H4 (cell line): ENCODE measurements at regions not wholly inside any gene's neighbourhood (a gene's known extent, or its start where the extent isn't known, plus 50 kb on each side); places are given as distances from the start of the nearest gene placed in this dataset.

Source experiments
- DNase-seq: peaks from one replicate; pipeline ENCODE4 v3.0.0-alpha.2; 2015; ENCODE audit warnings: low spot score

GRCh38 chr15:91472316-91472756, 372.3 kb downstream of the SV2B start:
- DNase-seq, result peak; percentile 45

DNA sequence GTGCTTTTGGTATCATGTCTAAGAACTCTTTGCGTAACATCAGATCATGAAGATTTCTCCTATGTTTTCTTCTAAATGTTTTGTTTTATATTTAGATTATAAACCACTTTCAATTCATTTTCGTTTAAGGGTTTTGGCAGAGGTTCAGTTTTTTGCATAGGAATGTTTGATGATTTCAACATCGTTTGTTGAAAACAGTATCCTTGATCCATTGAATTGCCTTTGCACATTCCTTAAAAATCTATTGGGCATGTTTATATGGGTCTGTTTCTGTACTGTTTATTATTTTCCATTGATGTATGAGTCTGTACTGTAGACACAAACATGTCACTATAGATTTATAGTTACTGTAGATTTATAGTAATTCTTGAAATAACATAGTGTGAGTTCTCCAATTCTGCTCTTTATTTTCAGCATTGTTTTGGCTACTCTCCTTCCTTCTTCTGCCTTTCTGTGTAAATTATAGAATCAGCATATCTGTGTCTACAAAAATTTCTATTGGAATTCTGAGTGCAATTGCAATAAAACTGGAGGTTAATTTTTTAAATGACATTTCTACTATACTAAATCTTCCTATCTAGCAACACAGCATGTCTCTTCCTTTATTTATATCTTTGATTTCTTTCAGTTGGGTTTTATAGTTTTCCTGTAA, 374.0 kb downstream of the SV2B start:
- DNase-seq, result no peak

DNA sequence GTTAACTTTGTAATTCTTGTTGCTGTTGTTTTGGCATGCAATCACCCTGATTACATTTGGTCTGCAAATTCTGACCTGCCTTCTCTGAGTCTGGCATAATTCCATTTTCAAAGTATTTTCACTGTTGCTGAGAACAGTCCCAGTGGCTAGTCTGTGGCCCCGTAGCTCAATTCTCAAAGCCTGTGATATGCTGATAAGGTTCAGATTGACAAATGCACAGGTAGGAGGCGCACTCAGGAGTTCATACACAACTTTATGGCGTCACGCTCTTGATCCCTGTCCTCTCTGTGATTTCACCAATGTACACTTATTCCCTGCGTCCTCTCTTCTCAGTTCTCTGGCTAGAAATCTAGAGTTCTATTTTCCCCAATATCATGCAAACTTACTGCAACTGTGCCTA, 376.6 kb upstream of the SLCO3A1 start:
- no peak for DNase-seq

GRCh38 chr15:91478717-91479191, 374.8 kb upstream of the SLCO3A1 start:
- DNase-seq, result no peak

DNA sequence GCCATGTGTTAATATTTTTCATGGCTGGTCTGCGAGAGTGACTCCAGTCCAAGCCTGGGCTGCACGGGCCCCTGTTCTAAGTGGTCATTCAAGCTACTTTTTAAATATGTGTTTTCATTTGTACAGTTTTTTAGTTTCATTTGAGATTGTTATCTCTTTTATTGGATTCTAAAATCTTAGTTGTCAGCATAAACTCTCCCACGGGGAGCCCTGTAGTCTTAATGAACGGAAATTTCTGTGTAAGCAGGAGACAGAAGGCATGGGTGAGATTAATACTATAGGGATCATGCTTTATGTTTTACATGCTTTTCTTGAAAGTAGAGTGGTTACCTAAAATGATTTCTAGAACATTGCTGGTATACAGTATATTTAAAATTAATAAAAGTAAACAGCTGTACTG, 373.1 kb upstream of the SLCO3A1 start:
- no peak for DNase-seq

DNA sequence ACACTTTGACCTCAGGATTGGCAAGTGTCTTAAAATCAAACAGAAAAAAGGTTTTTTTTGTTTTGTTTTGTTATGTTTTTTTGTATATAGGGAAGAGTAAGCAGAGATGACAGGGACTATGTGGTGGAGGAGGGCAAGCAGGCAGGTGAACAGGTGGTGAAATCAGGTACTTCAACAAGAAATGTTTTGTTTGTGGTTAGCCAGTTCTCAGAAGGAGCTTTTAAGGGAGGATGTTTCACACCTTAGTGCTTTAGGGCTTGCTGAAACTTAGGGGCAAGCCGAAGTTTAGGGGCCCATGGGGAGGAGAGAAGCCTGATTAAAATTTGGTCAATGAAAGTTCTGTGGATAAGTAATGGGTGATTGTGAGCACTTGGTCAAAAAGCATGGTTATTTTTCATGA, 370.7 kb upstream of the SLCO3A1 start:
- no peak for DNase-seq

- DNase-seq, result no peak
Observed at GRCh38 chr15:91484141-91484540, 369.4 kb upstream of the SLCO3A1 start.

GRCh38 chr15:91488452-91488851, 365.1 kb upstream of the SLCO3A1 start:
- no peak for DNase-seq

DNA sequence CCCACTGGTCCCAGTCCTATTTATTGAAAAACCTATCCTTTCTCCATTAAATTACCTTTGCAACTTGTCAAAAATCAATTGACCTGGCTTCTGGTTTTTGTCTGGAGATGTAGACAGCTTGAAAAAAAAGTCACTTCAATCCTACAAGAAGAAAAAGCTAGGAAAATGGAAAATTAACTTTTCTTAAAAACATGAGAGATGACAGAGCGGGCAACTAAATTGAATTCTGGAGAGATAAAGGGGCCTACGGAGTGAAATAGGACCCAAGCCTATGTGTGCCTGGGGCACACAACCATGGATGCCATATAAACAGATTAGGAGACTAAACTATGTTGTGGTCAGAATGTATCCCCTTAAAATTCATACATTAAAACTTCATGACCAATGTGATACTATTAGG, 363.3 kb upstream of the SLCO3A1 start:
- DNase-seq, result no peak

DNA sequence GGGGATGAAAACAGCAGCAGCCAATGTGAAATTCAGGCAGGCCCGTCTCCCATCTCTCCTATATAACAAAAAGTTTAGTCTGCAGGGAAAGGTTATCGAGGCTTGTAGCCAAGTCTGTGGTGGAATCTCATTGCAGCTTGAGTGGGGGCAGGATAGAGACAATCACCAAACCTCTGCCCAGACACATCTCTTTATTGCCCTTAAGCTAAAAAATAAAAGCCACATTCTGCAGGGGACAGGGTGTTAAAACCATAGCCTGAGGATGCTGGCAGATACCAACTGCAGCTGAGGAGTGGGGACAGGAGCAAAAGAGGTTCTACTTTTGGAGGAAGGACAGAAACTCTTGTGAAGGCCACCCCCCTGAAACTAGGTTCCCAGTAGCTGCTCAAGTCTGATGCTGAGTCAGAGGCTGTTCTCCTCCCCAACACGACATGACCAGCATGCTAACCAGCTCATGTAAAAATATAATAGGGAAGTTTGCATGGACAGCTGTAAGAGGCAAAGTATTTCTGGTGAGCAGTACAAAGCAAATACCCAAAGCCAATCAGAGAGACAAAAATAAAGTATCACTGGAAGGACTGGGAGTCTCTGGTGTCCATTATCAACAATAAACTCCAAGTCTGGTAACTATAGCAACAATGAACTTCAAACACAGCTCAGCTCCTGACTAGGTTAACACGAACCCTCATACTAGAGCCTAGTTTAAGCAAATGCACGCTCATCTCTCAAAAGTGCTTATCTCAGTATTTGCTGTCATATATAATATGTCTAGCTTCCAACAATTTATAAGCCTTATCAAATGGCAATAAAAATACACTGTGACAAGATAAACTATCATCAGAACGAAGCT, 362.2 kb upstream of the SLCO3A1 start:
- DNase-seq, result peak; percentile 44

GRCh38 chr15:91496754-91497691, 356.5 kb upstream of the SLCO3A1 start:
- no peak for DNase-seq

- DNase-seq, result no peak
Observed at GRCh38 chr15:91498046-91498748, 355.3 kb upstream of the SLCO3A1 start.

DNA sequence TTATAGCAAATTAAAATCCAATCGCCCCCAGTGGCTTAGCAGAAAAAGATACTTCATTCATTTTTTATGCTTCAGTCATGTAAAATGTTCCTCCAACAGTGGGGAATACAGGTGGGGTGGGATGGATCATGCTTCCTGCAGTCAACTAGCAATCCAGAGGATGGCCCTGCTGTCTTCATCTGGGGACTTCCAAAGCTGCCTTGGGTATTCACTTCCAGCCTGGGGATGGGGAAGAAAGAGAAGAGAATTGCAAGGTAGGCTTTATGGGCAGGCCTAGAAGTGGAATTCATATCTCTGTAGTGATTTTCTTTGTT, 354.8 kb upstream of the SLCO3A1 start:
- no peak for DNase-seq

DNA sequence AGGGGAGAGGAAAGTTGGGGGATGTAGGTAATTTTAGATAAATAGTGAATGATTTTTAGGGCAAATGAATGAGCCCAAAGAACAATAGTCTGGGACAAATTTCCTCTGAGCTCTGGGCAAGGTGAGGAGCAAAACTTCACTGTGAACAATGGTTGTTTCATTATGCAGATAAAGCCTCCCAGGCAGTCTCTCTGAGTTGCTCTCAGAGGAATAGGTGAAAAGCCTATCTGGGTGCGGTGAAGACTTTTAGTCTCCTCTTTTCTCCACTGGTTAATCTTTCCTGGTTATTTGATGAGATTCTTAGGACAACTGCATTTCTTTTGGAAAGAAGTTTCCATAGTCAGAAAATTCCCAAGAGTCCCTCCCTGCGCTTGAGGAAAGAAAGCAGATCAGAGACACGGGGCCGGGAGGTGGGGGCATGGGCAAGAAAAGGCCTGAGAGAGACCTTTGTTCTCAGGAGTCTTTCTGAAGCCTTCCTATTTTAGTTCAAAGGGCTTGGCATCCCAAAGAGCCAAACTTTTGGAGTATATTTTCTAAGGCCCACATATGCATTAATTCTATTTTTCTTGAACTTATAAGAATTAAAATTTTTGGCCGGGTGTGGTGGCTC, 353.6 kb upstream of the SLCO3A1 start:
- DNase-seq, result no peak

GRCh38 chr15:91508633-91509032, 344.9 kb upstream of the SLCO3A1 start:
- DNase-seq, result no peak

- DNase-seq, result no peak
Observed at GRCh38 chr15:91514147-91514546, 339.4 kb upstream of the SLCO3A1 start.

- peak; percentile 40 for DNase-seq
Observed at GRCh38 chr15:91515188-91515754, 338.2 kb upstream of the SLCO3A1 start.

- no peak for DNase-seq
Observed at GRCh38 chr15:91516866-91517265, 336.6 kb upstream of the SLCO3A1 start.

DNA sequence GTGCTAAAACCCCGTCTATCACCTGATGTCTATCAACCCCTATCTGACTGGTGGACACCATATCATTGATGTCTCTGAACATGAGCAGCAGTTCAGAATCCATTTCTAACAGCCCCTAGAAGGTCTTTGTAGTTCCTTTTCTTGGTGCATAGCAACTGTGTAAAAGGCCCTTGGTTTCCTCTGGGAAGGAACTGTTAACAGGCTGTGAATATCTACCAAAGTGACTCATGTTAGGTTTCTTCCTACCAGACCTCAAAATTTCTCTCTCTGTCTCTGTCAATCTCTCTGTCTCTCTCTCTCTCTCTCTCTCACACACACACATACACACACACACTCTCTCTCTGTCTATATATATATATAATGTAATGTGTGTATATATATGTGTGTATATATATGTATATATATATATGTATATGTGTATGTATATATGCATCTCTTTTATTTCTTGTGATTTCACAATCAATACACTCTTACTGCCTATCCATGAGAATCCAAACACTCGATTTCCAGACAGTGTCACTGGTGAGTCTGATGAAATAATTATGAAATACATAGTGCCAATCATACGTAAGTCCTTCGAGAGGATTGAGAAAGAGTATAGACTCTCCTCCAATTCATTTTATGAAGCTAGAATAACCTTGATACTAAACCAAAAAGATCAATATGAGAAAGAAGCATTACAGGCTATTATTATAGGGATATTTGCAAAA, 335.9 kb upstream of the SLCO3A1 start:
- DNase-seq, result no peak

GRCh38 chr15:91520850-91521249, 332.7 kb upstream of the SLCO3A1 start:
- DNase-seq, result no peak
